ENCODE measurements at regions not wholly inside any gene's neighbourhood (a gene's known extent, or its start where the extent isn't known, plus 50 kb on each side); places are given as distances from the start of the nearest gene placed in this dataset.

DNA sequence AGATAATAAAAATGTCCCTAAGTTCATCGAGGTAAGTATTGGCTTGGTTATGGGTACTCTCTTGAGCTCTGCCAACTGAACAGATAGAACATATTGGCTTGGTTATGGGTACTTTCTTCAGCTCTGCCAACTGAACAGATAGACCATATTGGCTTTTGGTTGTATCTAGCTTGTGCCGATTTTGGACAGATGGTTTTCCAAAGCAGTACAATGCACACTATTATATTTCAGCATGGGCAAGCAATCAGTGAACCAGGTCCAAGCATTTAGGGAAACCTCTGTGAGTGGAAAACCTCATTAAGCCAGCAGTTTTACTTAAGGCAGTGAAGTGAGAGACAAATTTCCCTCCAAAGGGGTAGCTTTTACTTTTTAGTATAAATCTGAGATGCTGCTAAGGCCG lies 1440.5 kb upstream of the SPRY2 start:
- ATAC-seq: no peak
- CTCF ChIA-PET: no interaction called here
- Histone ChIP-seq H3K9me3 (no peaks in the 10 kb centered on the region), H3K4me2 (no peak overlapping the region), H3K27ac (no peak overlapping the region), H3K4me1 (no peaks in the 10 kb centered on the region), H3K4me3 (no peak overlapping the region)
- no peak for DNase-seq (ENCODE audit: low read depth in 1 of 2, low spot score in 1 of 2)
- 12% methylated on average over 3 of the region's 3 CpGs for WGBS (ENCODE audit: missing lambda C conversion rate)
- no peak for TF ChIP-seq RARB (CRISPR knock-in tag; IDR thresholded peaks at IDR 0.05)
- TF ChIP-seq, protein P1, sequence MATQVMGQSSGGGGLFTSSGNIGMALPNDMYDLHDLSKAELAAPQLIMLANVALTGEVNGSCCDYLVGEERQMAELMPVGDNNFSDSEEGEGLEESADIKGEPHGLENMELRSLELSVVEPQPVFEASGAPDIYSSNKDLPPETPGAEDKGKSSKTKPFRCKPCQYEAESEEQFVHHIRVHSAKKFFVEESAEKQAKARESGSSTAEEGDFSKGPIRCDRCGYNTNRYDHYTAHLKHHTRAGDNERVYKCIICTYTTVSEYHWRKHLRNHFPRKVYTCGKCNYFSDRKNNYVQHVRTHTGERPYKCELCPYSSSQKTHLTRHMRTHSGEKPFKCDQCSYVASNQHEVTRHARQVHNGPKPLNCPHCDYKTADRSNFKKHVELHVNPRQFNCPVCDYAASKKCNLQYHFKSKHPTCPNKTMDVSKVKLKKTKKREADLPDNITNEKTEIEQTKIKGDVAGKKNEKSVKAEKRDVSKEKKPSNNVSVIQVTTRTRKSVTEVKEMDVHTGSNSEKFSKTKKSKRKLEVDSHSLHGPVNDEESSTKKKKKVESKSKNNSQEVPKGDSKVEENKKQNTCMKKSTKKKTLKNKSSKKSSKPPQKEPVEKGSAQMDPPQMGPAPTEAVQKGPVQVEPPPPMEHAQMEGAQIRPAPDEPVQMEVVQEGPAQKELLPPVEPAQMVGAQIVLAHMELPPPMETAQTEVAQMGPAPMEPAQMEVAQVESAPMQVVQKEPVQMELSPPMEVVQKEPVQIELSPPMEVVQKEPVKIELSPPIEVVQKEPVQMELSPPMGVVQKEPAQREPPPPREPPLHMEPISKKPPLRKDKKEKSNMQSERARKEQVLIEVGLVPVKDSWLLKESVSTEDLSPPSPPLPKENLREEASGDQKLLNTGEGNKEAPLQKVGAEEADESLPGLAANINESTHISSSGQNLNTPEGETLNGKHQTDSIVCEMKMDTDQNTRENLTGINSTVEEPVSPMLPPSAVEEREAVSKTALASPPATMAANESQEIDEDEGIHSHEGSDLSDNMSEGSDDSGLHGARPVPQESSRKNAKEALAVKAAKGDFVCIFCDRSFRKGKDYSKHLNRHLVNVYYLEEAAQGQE (IDR thresholded peaks at IDR 0.05): no peak
- TF ChIP-seq, protein P2, sequence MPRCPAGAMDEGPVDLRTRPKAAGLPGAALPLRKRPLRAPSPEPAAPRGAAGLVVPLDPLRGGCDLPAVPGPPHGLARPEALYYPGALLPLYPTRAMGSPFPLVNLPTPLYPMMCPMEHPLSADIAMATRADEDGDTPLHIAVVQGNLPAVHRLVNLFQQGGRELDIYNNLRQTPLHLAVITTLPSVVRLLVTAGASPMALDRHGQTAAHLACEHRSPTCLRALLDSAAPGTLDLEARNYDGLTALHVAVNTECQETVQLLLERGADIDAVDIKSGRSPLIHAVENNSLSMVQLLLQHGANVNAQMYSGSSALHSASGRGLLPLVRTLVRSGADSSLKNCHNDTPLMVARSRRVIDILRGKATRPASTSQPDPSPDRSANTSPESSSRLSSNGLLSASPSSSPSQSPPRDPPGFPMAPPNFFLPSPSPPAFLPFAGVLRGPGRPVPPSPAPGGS (IDR thresholded peaks at IDR 0.05): no peak
- TF ChIP-seq KDM1A (IDR thresholded peaks at IDR 0.05; ENCODE audit: low read depth): no peak
- TF ChIP-seq SMC3 (IDR thresholded peaks at IDR 0.05): no peak
- no peak for TF ChIP-seq EHMT2 (IDR thresholded peaks at IDR 0.05; ENCODE audit: low read depth)
- no peak for TF ChIP-seq MYC (IDR thresholded peaks at IDR 0.05; ENCODE audit: borderline replicate concordance, low read length)
- no peak for TF ChIP-seq HOXA7 (CRISPR knock-in tag; IDR thresholded peaks at IDR 0.05)
- no peak for TF ChIP-seq KDM5A (IDR thresholded peaks at IDR 0.05)
- no peak for TF ChIP-seq ZSCAN20 (CRISPR knock-in tag; IDR thresholded peaks at IDR 0.05)
- no peak for FAIRE-seq
- POLR2A ChIA-PET: no interaction called here

- Histone ChIP-seq H3K9me3 (no peaks in the 10 kb centered on the region), H3K4me1 (no peaks in the 10 kb centered on the region), H3K4me3 (no peak overlapping the region), H3K4me2 (no peak overlapping the region), H3K27ac (no peak overlapping the region)
- no peak for ATAC-seq
- ChIA-PET POLR2A (no interaction called here), CTCF (no interaction called here)
- TF ChIP-seq RFX5 (IDR thresholded peaks at IDR 0.05): no peak
- no peak for TF ChIP-seq SREBF2 (IDR thresholded peaks at IDR 0.05)
- no peak for TF ChIP-seq EHF (CRISPR knock-in tag; IDR thresholded peaks at IDR 0.05)
- TF ChIP-seq CHD2 (IDR thresholded peaks at IDR 0.05; ENCODE audit: low read length, partially characterized antibody): no peak
- no peak for TF ChIP-seq ELK1 (IDR thresholded peaks at IDR 0.05; ENCODE audit: low read depth, low read length)
- TF ChIP-seq MAX (IDR thresholded peaks at IDR 0.05): no peak
- TF ChIP-seq TFCP2L1 (CRISPR knock-in tag; IDR thresholded peaks at IDR 0.05): no peak
- TF ChIP-seq ZSCAN20 (CRISPR knock-in tag; IDR thresholded peaks at IDR 0.05): no peak
- TF ChIP-seq EHMT2 (IDR thresholded peaks at IDR 0.05; ENCODE audit: low read depth): no peak
- no peak for TF ChIP-seq NR3C1 (IDR thresholded peaks at IDR 0.05)
- TF ChIP-seq FOXS1 (CRISPR knock-in tag; IDR thresholded peaks at IDR 0.05): no peak
- TF ChIP-seq, protein P3, sequence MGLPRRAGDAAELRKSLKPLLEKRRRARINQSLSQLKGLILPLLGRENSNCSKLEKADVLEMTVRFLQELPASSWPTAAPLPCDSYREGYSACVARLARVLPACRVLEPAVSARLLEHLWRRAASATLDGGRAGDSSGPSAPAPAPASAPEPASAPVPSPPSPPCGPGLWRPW (IDR thresholded peaks at IDR 0.05): no peak
- TF ChIP-seq, protein P4, sequence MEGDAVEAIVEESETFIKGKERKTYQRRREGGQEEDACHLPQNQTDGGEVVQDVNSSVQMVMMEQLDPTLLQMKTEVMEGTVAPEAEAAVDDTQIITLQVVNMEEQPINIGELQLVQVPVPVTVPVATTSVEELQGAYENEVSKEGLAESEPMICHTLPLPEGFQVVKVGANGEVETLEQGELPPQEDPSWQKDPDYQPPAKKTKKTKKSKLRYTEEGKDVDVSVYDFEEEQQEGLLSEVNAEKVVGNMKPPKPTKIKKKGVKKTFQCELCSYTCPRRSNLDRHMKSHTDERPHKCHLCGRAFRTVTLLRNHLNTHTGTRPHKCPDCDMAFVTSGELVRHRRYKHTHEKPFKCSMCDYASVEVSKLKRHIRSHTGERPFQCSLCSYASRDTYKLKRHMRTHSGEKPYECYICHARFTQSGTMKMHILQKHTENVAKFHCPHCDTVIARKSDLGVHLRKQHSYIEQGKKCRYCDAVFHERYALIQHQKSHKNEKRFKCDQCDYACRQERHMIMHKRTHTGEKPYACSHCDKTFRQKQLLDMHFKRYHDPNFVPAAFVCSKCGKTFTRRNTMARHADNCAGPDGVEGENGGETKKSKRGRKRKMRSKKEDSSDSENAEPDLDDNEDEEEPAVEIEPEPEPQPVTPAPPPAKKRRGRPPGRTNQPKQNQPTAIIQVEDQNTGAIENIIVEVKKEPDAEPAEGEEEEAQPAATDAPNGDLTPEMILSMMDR (IDR thresholded peaks at IDR 0.05): no peak
- no peak for TF ChIP-seq EP300 (IDR thresholded peaks at IDR 0.05)
- TF ChIP-seq GATA3 (IDR thresholded peaks at IDR 0.05; ENCODE audit: borderline replicate concordance): no peak
- TF ChIP-seq MYC (IDR thresholded peaks at IDR 0.05; ENCODE audit: borderline replicate concordance, low read length): no peak
- TF ChIP-seq RARB (CRISPR knock-in tag; IDR thresholded peaks at IDR 0.05): no peak
- no peak for TF ChIP-seq MAZ (IDR thresholded peaks at IDR 0.05; ENCODE audit: borderline replicate concordance, low read depth, low read length)
- TF ChIP-seq ZFP36 (IDR thresholded peaks at IDR 0.05; ENCODE audit: borderline replicate concordance, partially characterized antibody): no peak
- FAIRE-seq: no peak
- DNase-seq (ENCODE audit: low read depth in 1 of 2, low spot score in 1 of 2): no peak
Measured at GRCh38 chr13:81779876-81780275, 1439.0 kb upstream of the SPRY2 start.

All from A549 (cell line).